OCI-LY7 (cell line): ENCODE measurements at regions not wholly inside any gene's neighbourhood (a gene's known extent, or its start where the extent isn't known, plus 50 kb on each side); places are given as distances from the start of the nearest gene placed in this dataset.

Source experiments
- BruUV-seq: library from RNA; stranded (reverse); fragments of 400-500 nt; replicated peaks from 2 replicates; lab custom pipeline; 2021; lab: Mats Ljungman, UMichigan
- CTCF ChIA-PET: fragments of 300-600 bp; sonication (Branson Sonifier 250); formaldehyde crosslinking; loops from one replicate; lab custom pipeline; 2022; ENCODE audit warnings: antibody characterized with exemption; ENCODE audit not compliant: unreplicated experiment; lab: Charles Lee
- POLR2A ChIA-PET: fragments of 300-600 bp; sonication (Branson Sonifier 250); formaldehyde crosslinking; loops from one replicate; lab custom pipeline; 2022; ENCODE audit warnings: antibody characterized with exemption; lab: Charles Lee
- DNase-seq: peaks from one replicate; pipeline ENCODE4 v3.0.0-alpha.2; 2015; ENCODE audit warnings: low spot score
- H2AFZ ChIP-seq: fragments of 200-600 bp; sonication (generic), shearing (Covaris generic); 2 replicates; pipeline ENCODE4 v1.6.1; 2014; ENCODE audit warnings: mild to moderate bottlenecking, antibody characterized with exemption, low read length, moderate library complexity
- H3K27ac ChIP-seq: fragments of 200-600 bp; sonication (generic); 2 replicates; pipeline ENCODE4 v1.5.1; 2014; ENCODE audit warnings: mixed run types, low read depth, mild to moderate bottlenecking, moderate library complexity, low read length, inconsistent platforms; ENCODE audit not compliant: poor library complexity, severe bottlenecking
- H3K36me3 ChIP-seq: fragments of 200-600 bp; sonication (generic); 2 replicates; pipeline ENCODE4 v1.6.1; 2014; ENCODE audit warnings: mild to moderate bottlenecking, antibody characterized with exemption, low read length, moderate library complexity, mixed read lengths; ENCODE audit not compliant: insufficient read depth
- H3K4me1 ChIP-seq: fragments of 200-600 bp; sonication (generic); 2 replicates; pipeline ENCODE4 v1.5.1; 2014; ENCODE audit warnings: mild to moderate bottlenecking, low read length; ENCODE audit not compliant: insufficient read depth, poor library complexity, severe bottlenecking
- H3K4me2 ChIP-seq: fragments of 200-600 bp; sonication (generic); 2 replicates; pipeline ENCODE4 v1.6.1; 2014; ENCODE audit warnings: mild to moderate bottlenecking, low read length
- H3K4me3 ChIP-seq: fragments of 200-600 bp; sonication (generic); 2 replicates; pipeline ENCODE4 v1.5.1; 2014; ENCODE audit warnings: mild to moderate bottlenecking, low read depth, low read length; ENCODE audit not compliant: poor library complexity, severe bottlenecking
- H3K79me2 ChIP-seq: fragments of 200-600 bp; sonication (generic); 2 replicates; pipeline ENCODE4 v1.6.1; 2016; ENCODE audit warnings: low read depth, mild to moderate bottlenecking, low read length, moderate library complexity, mixed read lengths; ENCODE audit not compliant: insufficient read depth
- H3K9me2 ChIP-seq: fragments of 200-600 bp; sonication (generic); 2 replicates; pipeline ENCODE4 v1.6.1; 2016; ENCODE audit warnings: mild to moderate bottlenecking, low read length, mixed read lengths; ENCODE audit not compliant: insufficient read depth
- H3K9me3 ChIP-seq: fragments of 200-600 bp; sonication (generic); 2 replicates; pipeline ENCODE4 v1.6.1; 2014; ENCODE audit warnings: mild to moderate bottlenecking, mixed run types, low read length, mixed read lengths
- H4K20me1 ChIP-seq: fragments of 200-600 bp; sonication (generic); 2 replicates; pipeline ENCODE4 v1.6.1; 2014; ENCODE audit warnings: mild to moderate bottlenecking, antibody characterized with exemption, low read length, moderate library complexity, mixed read lengths; ENCODE audit not compliant: insufficient read depth
- CTCF ChIP-seq: fragments of 200-600 bp; sonication (generic); conservative IDR thresholded peaks from 2 replicates; pipeline ENCODE4 v1.5.1; 2014; ENCODE audit warnings: mild to moderate bottlenecking, antibody characterized with exemption, low read length, moderate library complexity, mixed read lengths
- EZH2phosphoT487 ChIP-seq: fragments of 200-600 bp; sonication (generic); IDR thresholded peaks from 2 replicates; pipeline ENCODE4 v1.6.1; 2018; ENCODE audit warnings: low read depth, borderline replicate concordance, mild to moderate bottlenecking, mixed run types, antibody characterized with exemption, low read length, moderate library complexity, mixed read lengths
- intact Hi-C: fragments of 100-400 bp; cut with micrococcal nuclease; formaldehyde crosslinking; loops from one replicate; pipeline ENCODE4 v1.10.0; 2022; ENCODE audit not compliant: unreplicated experiment

- no peaks in the 10 kb centered on the region for H3K79me2 ChIP-seq
- BruUV-seq: no TSS peak
- H3K4me1 ChIP-seq: no peaks in the 10 kb centered on the region
- H4K20me1 ChIP-seq: no peaks in the 10 kb centered on the region
- ChIA-PET POLR2A (interaction anchor here (0.6 kb wide), 1 partner anchor 688 kb away, joined by 5 read pairs; no protein-coding TSS in a partner anchor), CTCF (no interaction called here)
- H3K9me3 ChIP-seq: 0 out of 2 replicates have a peak, but pooled peaks cover 5% of the 10 kb centered on the region
- no peak for TF ChIP-seq CTCF
- no peak for TF ChIP-seq EZH2phosphoT487
- H3K4me2 ChIP-seq: no peak overlapping the region
- no peak for DNase-seq
- no peaks in the 10 kb centered on the region for H3K36me3 ChIP-seq
- no peak overlapping the region for H3K27ac ChIP-seq
- intact Hi-C loops: no loop called here
- no peaks in the 10 kb centered on the region for H3K9me2 ChIP-seq
- no peak overlapping the region for H3K4me3 ChIP-seq
- no peak overlapping the region for H2AFZ ChIP-seq
These were observed 84.9 kb downstream of the CYB561 start for GRCh38 chr17:63361182-63361581.

GRCh38 chr17:63362115-63362514 lies 84.0 kb downstream of the CYB561 start:
- Histone ChIP-seq H3K4me3 (no peak overlapping the region), H3K79me2 (no peaks in the 10 kb centered on the region), H3K36me3 (no peaks in the 10 kb centered on the region), H3K27ac (no peak overlapping the region), H2AFZ (no peak overlapping the region), H3K9me2 (no peaks in the 10 kb centered on the region), H3K4me2 (no peak overlapping the region), H3K4me1 (no peaks in the 10 kb centered on the region), H4K20me1 (no peaks in the 10 kb centered on the region), H3K9me3 (0 out of 2 replicates have a peak, but pooled peaks cover 5% of the 10 kb centered on the region)
- POLR2A ChIA-PET: interaction anchor here (0.6 kb wide), 2 partner anchors 629 to 688 kb away, joined by 4 to 5 read pairs; no protein-coding TSS in a partner anchor
- no peak for DNase-seq
- no TSS peak for BruUV-seq
- intact Hi-C loops: no loop called here
- CTCF ChIA-PET: no interaction called here
- no peak for TF ChIP-seq CTCF
- TF ChIP-seq EZH2phosphoT487: no peak

- Histone ChIP-seq H3K9me2 (no peaks in the 10 kb centered on the region), H3K9me3 (0 out of 2 replicates have a peak, but pooled peaks cover 5% of the 10 kb centered on the region), H3K4me1 (no peaks in the 10 kb centered on the region), H3K4me3 (no peak overlapping the region), H2AFZ (no peak overlapping the region), H3K79me2 (no peaks in the 10 kb centered on the region), H3K36me3 (no peaks in the 10 kb centered on the region), H3K27ac (no peak overlapping the region), H3K4me2 (no peak overlapping the region), H4K20me1 (no peaks in the 10 kb centered on the region)
- TF ChIP-seq CTCF: no peak
- TF ChIP-seq EZH2phosphoT487: no peak
- BruUV-seq: no TSS peak
- no peak for DNase-seq
- intact Hi-C loops: no loop called here
- ChIA-PET CTCF (no interaction called here), POLR2A (no interaction called here)
These were observed 81.7 kb downstream of the CYB561 start for GRCh38 chr17:63364387-63364786.
